ENCODE measurements at regions not wholly inside any gene's neighbourhood (a gene's known extent, or its start where the extent isn't known, plus 50 kb on each side); places are given as distances from the start of the nearest gene placed in this dataset.
"Not testable (repeated sequence)": the region's sequence is repeated elsewhere in the genome, so short reads cannot be mapped to it uniquely, and the experiment has no call there.

GRCh38 chr16:29298307-29298706 is 108.2 kb downstream of the NPIPB11 start:
- not testable (repeated sequence) for TF ChIP-seq POLR2A, POLR2AphosphoS5 (IDR thresholded peaks at IDR 0.05; ENCODE audit: low read depth, low read length)

Measured in GM12892 (cell line).